Body of pancreas (tissue), 4 donors: ENCODE measurements at regions not wholly inside any gene's neighbourhood (a gene's known extent, or its start where the extent isn't known, plus 50 kb on each side); places are given as distances from the start of the nearest gene placed in this dataset.

Experiments used
- ATAC-seq: fragments of 150-250 bp; one replicate; pipeline ENCODE4 v1.9.1; 2016
- DNase-seq, 4 donors: peaks; one replicate each; pipeline ENCODE4 v3.0.0-alpha.2; 2019
- H3K27ac ChIP-seq, 4 donors: fragments of 200-600 bp; sonication (generic); 1 replicate in 3 of 4; 2 replicates in 1 of 4; pipeline versions ENCODE4 v1.5.1 to v1.6.1; 2016 to 2019; ENCODE audit warnings: mild to moderate bottlenecking in 1 of 4, mixed read lengths in 1 of 4, moderate library complexity in 1 of 4
- H3K27me3 ChIP-seq, 2 donors: fragments of 200-600 bp; sonication (generic); one replicate each; pipeline ENCODE4 v1.6.0; 2016; ENCODE audit warnings: mild to moderate bottlenecking in 1 of 2
- H3K36me3 ChIP-seq, 2 donors: fragments of 200-600 bp; sonication (generic); replicated peaks in 1 of 2; 2 replicates each; pipeline ENCODE4 v1.5.1; 2016; ENCODE audit warnings: low read depth in 2 of 2; ENCODE audit not compliant: insufficient read depth in 1 of 2
- H3K4me1 ChIP-seq: fragments of 200-600 bp; sonication (generic); one replicate; pipeline ENCODE4 v1.6.0; 2016
- H3K4me3 ChIP-seq, 2 donors: fragments of 200-600 bp; sonication (generic); 1 replicate in 1 of 2; 2 replicates in 1 of 2; pipeline ENCODE4 v1.5.1; 2016 to 2019
- H3K9me3 ChIP-seq, 3 donors: fragments of 200-600 bp; sonication (generic); 1 replicate in 2 of 3; 2 replicates in 1 of 3; pipeline ENCODE4 v1.5.1; 2016
- CTCF ChIP-seq, 7 experiments: fragments of 450-650 bp in 4 of 7; fragments of 200-600 bp in 3 of 7; sonication (generic) in 3 of 7; IDR thresholded peaks; one replicate each; pipeline ENCODE4 v1.5.1; 2016 to 2019; ENCODE audit warnings: antibody characterized with exemption in 7 of 7
- POLR2A ChIP-seq, 3 donors: fragments of 450-650 bp; IDR thresholded peaks; one replicate each; pipeline ENCODE4 v1.6.1; 2016; ENCODE audit warnings: antibody characterized with exemption in 3 of 3, mild to moderate bottlenecking in 2 of 3
- WGBS, 2 donors: methylation state at CpG; one replicate each; pipeline ENCODE4 v1.1.5; 2017; 5-methylcytosine and 5-hydroxymethylcytosine counted together
- intact Hi-C: fragments of 100-400 bp; cut with DNase I; formaldehyde crosslinking; loops from one replicate; pipeline ENCODE4 v1.15.1; 2023

GRCh38 chr5:135110785-135111596 lies 77.0 kb upstream of the PITX1 start:
- DNase-seq (no peak), ATAC-seq (no peak)
- H3K36me3 ChIP-seq = no peaks in the 10 kb centered on the region
- no peak overlapping the region for H3K4me3 ChIP-seq
- no peaks in the 10 kb centered on the region for H3K9me3 ChIP-seq
- intact Hi-C loops = no loop called here
- H3K27ac ChIP-seq = no peak overlapping the region
- no peaks in the 10 kb centered on the region for H3K4me1 ChIP-seq
- TF ChIP-seq CTCF (IDR thresholded peaks at IDR 0.05) = no peak
- TF ChIP-seq POLR2A (IDR thresholded peaks at IDR 0.05) = no peak
- WGBS, 2 donors = 63 to 64% methylated on average over 11 of the region's 11 CpGs
- H3K27me3 ChIP-seq = no peaks in the 10 kb centered on the region

- no peak overlapping the region for H3K4me3 ChIP-seq
- TF ChIP-seq CTCF (IDR thresholded peaks at IDR 0.05) = no peak
- no peak for TF ChIP-seq POLR2A (IDR thresholded peaks at IDR 0.05)
- DNase-seq = no peak
- H3K27me3 ChIP-seq = no peaks in the 10 kb centered on the region
- no peaks in the 10 kb centered on the region for H3K9me3 ChIP-seq
- no peaks in the 10 kb centered on the region for H3K36me3 ChIP-seq
- ATAC-seq = no peak
- intact Hi-C loops = no loop called here
- no peak overlapping the region for H3K27ac ChIP-seq
- WGBS, 2 donors = 93% methylated on average over 7 of the region's 7 CpGs; no CpG with 5 or more reads in 1 of the 2 donors
- no peaks in the 10 kb centered on the region for H3K4me1 ChIP-seq
Observed at GRCh38 chr5:135108992-135109391, 75.0 kb upstream of the PITX1 start.

- no peaks in the 10 kb centered on the region for H3K27me3 ChIP-seq
- intact Hi-C loops = no loop called here
- no peak overlapping the region for H3K4me3 ChIP-seq
- H3K9me3 ChIP-seq = no peaks in the 10 kb centered on the region
- H3K27ac ChIP-seq = no peak overlapping the region
- 87 to 92% methylated on average over 3 of the region's 3 CpGs for WGBS, 2 donors
- TF ChIP-seq POLR2A (IDR thresholded peaks at IDR 0.05) (no peak), CTCF (IDR thresholded peaks at IDR 0.05) (no peak)
- no peaks in the 10 kb centered on the region for H3K4me1 ChIP-seq
- DNase-seq (no peak), ATAC-seq (no peak)
- H3K36me3 ChIP-seq = no peaks in the 10 kb centered on the region
Observed at GRCh38 chr5:135108569-135108968, 74.5 kb upstream of the PITX1 start.

- H3K27me3 ChIP-seq = no peaks in the 10 kb centered on the region
- no peak overlapping the region for H3K27ac ChIP-seq
- ATAC-seq (no peak), DNase-seq (no peak)
- WGBS, 2 donors = 83% methylated on average over 3 of the region's 3 CpGs; no CpG with 5 or more reads in 1 of the 2 donors
- H3K9me3 ChIP-seq = no peaks in the 10 kb centered on the region
- intact Hi-C loops = no loop called here
- no peaks in the 10 kb centered on the region for H3K4me1 ChIP-seq
- no peaks in the 10 kb centered on the region for H3K36me3 ChIP-seq
- TF ChIP-seq CTCF (IDR thresholded peaks at IDR 0.05) = no peak
- no peak for TF ChIP-seq POLR2A (IDR thresholded peaks at IDR 0.05)
- H3K4me3 ChIP-seq = no peak overlapping the region
Observed at GRCh38 chr5:135107986-135108385, 74.0 kb upstream of the PITX1 start.
